DND-41 (cell line): ENCODE measurements at regions not wholly inside any gene's neighbourhood (a gene's known extent, or its start where the extent isn't known, plus 50 kb on each side); places are given as distances from the start of the nearest gene placed in this dataset.
"Not testable (repeated sequence)": the region's sequence is repeated elsewhere in the genome, so short reads cannot be mapped to it uniquely, and the experiment has no call there.

Source experiments
- ATAC-seq: fragments of 200-7000 bp; cut with Tn5 transposase; 3 replicates; pipeline ENCODE4 v1.9.1; 2021; ENCODE audit warnings: low read depth; ENCODE audit not compliant: insufficient read depth
- DNase-seq: peaks from one replicate; pipeline ENCODE4 v3.0.0-alpha.2; 2020
- H2AFZ ChIP-seq: 2 replicates; pipeline ENCODE4 v1.6.0; 2012; ENCODE audit warnings: low read depth, low read length
- H3K27ac ChIP-seq: 2 replicates; pipeline ENCODE4 v1.5.1; 2012; ENCODE audit warnings: low read length, inconsistent platforms
- H3K27me3 ChIP-seq: fragments of 200-600 bp; sonication (generic); 2 replicates; pipeline ENCODE4 v1.6.0; 2012; ENCODE audit warnings: low read length, mild to moderate bottlenecking, inconsistent platforms; ENCODE audit not compliant: insufficient read depth, poor library complexity
- H3K36me3 ChIP-seq: 2 replicates; pipeline ENCODE4 v1.5.1; 2012; ENCODE audit warnings: low read length, inconsistent platforms; ENCODE audit not compliant: insufficient read depth
- H3K4me1 ChIP-seq: 2 replicates; pipeline ENCODE4 v1.5.1; 2012; ENCODE audit warnings: mild to moderate bottlenecking, low read length; ENCODE audit not compliant: insufficient read depth
- H3K4me2 ChIP-seq: 2 replicates; pipeline ENCODE4 v1.6.0; 2012; ENCODE audit warnings: mild to moderate bottlenecking, moderate library complexity, low read length, inconsistent platforms; ENCODE audit not compliant: insufficient read depth
- H3K4me3 ChIP-seq, 2 experiments: fragments of 200-600 bp in 1 of 2; shearing (Covaris generic) in 1 of 2; 2 replicates each; pipeline ENCODE4 v1.5.1; 2012 to 2016; ENCODE audit warnings: inconsistent platforms in 2 of 2, low read length in 2 of 2, mild to moderate bottlenecking in 2 of 2, low read depth in 1 of 2, moderate library complexity in 1 of 2
- H3K79me2 ChIP-seq: 2 replicates; pipeline ENCODE4 v1.6.0; 2012; ENCODE audit warnings: low read length, inconsistent platforms; ENCODE audit not compliant: insufficient read depth
- H3K9ac ChIP-seq: 2 replicates; pipeline ENCODE4 v1.6.0; 2012; ENCODE audit warnings: low read depth, mild to moderate bottlenecking, inconsistent platforms, low read length, moderate library complexity
- H3K9me3 ChIP-seq: 2 replicates; pipeline ENCODE4 v1.5.1; 2012; ENCODE audit warnings: low read length, moderate library complexity, mild to moderate bottlenecking, inconsistent platforms; ENCODE audit not compliant: insufficient read depth, severe bottlenecking
- H4K20me1 ChIP-seq: 2 replicates; pipeline ENCODE4 v1.6.0; 2012; ENCODE audit warnings: low read length; ENCODE audit not compliant: insufficient read depth
- CTCF ChIP-seq: IDR thresholded peaks from 2 replicates; pipeline ENCODE4 v1.5.1; 2012; ENCODE audit warnings: borderline replicate concordance, low read length, moderate library complexity, mild to moderate bottlenecking; ENCODE audit not compliant: poor library complexity, severe bottlenecking; ENCODE audit errors: extremely low read depth
- EZH2 ChIP-seq: IDR thresholded peaks from 3 replicates; pipeline ENCODE4 v1.6.1; 2012; ENCODE audit warnings: borderline replicate concordance, low read depth, mild to moderate bottlenecking, moderate library complexity, low read length, inconsistent platforms; ENCODE audit not compliant: severe bottlenecking

DNA sequence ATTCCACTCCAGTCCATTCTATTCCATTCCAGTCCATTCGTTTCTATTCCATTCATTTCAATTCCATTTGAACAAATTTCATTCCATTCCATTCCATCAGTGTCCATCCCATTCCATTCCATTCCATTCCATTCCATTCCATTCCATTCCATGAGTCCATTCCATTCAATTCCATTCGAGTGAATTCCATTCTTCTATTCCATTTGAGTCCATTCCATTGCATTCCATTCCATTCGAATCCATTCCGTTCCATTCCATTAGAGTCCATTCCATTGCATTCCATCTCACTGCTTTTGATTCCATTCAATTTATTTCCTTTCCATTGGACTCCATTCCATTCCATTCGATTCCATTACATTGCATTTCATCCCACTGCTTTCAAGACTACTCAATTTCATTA is 1132.1 kb downstream of the RPIA start:
- no peak overlapping the region for H3K4me2 ChIP-seq
- no peaks in the 10 kb centered on the region for H3K79me2 ChIP-seq
- no peak overlapping the region for H3K27ac ChIP-seq
- DNase-seq (no peak), ATAC-seq (no peak)
- H3K9ac ChIP-seq = no peak overlapping the region
- no peaks in the 10 kb centered on the region for H4K20me1 ChIP-seq
- H3K4me1 ChIP-seq = no peaks in the 10 kb centered on the region
- H3K4me3 ChIP-seq = no peak overlapping the region
- no peaks in the 10 kb centered on the region for H3K36me3 ChIP-seq
- H2AFZ ChIP-seq = no peak overlapping the region
- TF ChIP-seq EZH2 (no peak), CTCF (no peak)
- H3K27me3 ChIP-seq = no peaks in the 10 kb centered on the region
- peaks cover 71% of the 10 kb centered on the region for H3K9me3 ChIP-seq

DNA sequence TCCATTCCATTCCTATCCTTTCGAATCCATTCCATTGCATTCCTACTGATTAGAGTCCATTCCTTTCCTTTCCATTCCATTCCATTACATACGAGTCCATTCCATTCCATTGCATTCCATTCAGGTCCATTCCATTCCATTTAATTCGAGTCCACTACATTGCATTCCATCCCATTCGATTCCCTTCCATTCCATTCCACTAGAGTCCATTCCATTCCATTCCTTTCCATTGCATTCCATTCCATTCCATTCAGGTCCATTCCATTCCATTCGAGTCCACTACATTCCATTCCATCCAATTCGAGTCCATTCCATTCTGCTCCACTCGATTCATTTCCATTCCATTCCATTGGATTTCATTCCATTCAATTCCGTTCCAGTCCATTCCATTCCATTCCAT is 1133.6 kb downstream of the RPIA start:
- Histone ChIP-seq H4K20me1 (no peaks in the 10 kb centered on the region), H3K4me2 (no peak overlapping the region), H3K9ac (no peak overlapping the region), H3K4me1 (no peaks in the 10 kb centered on the region), H3K27me3 (no peaks in the 10 kb centered on the region), H3K4me3 (no peak overlapping the region), H3K36me3 (no peaks in the 10 kb centered on the region), H2AFZ (no peak overlapping the region), H3K9me3 (peaks cover 56% of the 10 kb centered on the region), H3K27ac (no peak overlapping the region), H3K79me2 (no peaks in the 10 kb centered on the region)
- DNase-seq (no peak), ATAC-seq (no peak)
- TF ChIP-seq CTCF (no peak), EZH2 (no peak)

DNA sequence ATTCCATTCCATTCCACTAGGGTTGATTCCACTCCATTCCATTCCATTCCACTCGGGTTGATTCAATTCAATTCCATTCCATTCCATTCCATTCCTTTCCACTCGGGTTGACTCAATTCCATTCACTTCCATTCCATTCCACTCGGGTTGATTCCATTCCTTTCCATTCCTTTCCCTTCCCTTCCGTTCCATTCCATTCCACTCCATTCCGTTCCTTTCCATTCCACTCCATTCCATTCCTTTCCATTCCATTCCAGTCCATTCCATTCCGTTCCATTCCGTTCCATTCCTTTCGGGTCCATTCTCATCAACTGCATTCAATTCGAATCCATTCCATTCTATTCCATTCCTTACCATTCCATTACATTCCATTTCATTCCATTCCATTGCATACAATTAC is 1135.3 kb downstream of the RPIA start:
- H3K27ac ChIP-seq, H3K4me2 ChIP-seq: not testable (repeated sequence)

DNA sequence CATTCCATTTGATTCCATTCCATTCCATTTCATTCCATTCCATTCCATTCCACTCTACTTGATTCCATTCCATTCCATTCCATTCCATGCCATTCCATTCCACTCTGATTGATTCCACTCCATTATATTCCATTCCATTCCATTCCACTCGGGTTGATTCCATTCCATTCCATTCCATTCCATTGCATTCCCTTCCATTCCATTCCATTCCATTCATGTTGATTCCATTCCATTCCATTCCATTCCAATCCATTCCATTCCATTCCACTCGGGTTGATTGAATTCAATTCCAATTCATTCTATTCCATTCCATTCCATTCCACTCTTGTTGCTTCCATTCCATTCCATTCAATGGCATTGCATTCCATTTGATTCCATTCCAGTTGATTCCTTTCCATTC is 1136.4 kb downstream of the RPIA start:
- not testable (repeated sequence) for H3K27ac ChIP-seq, H3K9ac ChIP-seq, H4K20me1 ChIP-seq, H2AFZ ChIP-seq, H3K4me2 ChIP-seq, DNase-seq, H3K79me2 ChIP-seq, H3K36me3 ChIP-seq, ATAC-seq, H3K4me3 ChIP-seq, H3K4me1 ChIP-seq, H3K27me3 ChIP-seq
- H3K9me3 ChIP-seq = peaks cover 29% of the 10 kb centered on the region

More for the DNA sequence above, 1135.3 kb downstream of the RPIA start:
- DNase-seq, H3K79me2 ChIP-seq, H4K20me1 ChIP-seq, H3K27me3 ChIP-seq, H3K4me1 ChIP-seq, H2AFZ ChIP-seq, H3K36me3 ChIP-seq, ATAC-seq, H3K9ac ChIP-seq: not testable (repeated sequence)
- H3K4me3 ChIP-seq = peak overlapping the region in 1 of 2 experiments; percentile 1; a peak in 1 of 4 replicates
- peaks cover 39% of the 10 kb centered on the region for H3K9me3 ChIP-seq

- DNase-seq, H2AFZ ChIP-seq, ATAC-seq, H3K4me2 ChIP-seq, H3K36me3 ChIP-seq, H3K4me3 ChIP-seq, H3K27ac ChIP-seq, H3K27me3 ChIP-seq, H3K9ac ChIP-seq, H3K4me1 ChIP-seq, H4K20me1 ChIP-seq, H3K79me2 ChIP-seq: not testable (repeated sequence)
- H3K9me3 ChIP-seq = peaks cover 23% of the 10 kb centered on the region
Observed at GRCh38 chr2:89828416-89828815, 1136.9 kb downstream of the RPIA start.

GRCh38 chr2:89828961-89829631 is 1137.6 kb downstream of the RPIA start:
- not testable (repeated sequence) for H3K27ac ChIP-seq, H3K9ac ChIP-seq, DNase-seq, H3K79me2 ChIP-seq, H3K36me3 ChIP-seq, H4K20me1 ChIP-seq, H2AFZ ChIP-seq, H3K4me2 ChIP-seq, H3K27me3 ChIP-seq, H3K4me1 ChIP-seq, ATAC-seq
- peak overlapping the region in 1 of 2 experiments; percentile 5; a peak in 1 of 4 replicates for H3K4me3 ChIP-seq
- H3K9me3 ChIP-seq = peaks cover 17% of the 10 kb centered on the region
